GM12864 (cell line): ENCODE measurements at regions not wholly inside any gene's neighbourhood (a gene's known extent, or its start where the extent isn't known, plus 50 kb on each side); places are given as distances from the start of the nearest gene placed in this dataset.

Experiments used
- DNase-seq: peaks from one replicate; pipeline ENCODE4 v3.0.0-alpha.2; 2011; ENCODE audit warnings: low read depth
- H3K4me3 ChIP-seq: 2 replicates; pipeline ENCODE4 v1.5.1; 2011; ENCODE audit warnings: mild to moderate bottlenecking, low read depth, low read length, control low read depth
- TF ChIP-seq, protein P1 (sequence below): IDR thresholded peaks from 2 replicates; pipeline ENCODE4 v1.5.1; 2011; ENCODE audit warnings: low read depth, mild to moderate bottlenecking, moderate library complexity, low read length, control low read depth, inconsistent platforms; ENCODE audit errors: missing control alignments

DNA sequence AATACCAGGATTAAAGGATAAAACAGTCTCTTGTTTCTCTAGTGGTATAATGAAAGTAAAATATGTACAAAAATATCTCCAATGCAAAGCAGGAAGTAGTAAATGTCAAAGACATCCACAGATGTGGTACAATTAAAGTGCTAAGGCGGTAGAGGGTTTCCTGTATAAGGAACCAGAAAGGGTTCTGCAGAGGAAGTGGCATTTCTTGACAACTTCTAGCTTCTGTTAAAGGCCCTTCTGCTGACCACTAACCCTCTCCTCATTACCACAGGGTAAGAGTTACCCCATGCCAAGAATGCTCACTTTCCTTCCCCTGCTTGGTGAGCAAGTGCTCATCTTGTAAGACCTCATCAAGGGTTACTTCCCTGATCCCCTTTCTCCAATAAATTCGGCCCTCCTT, 883.6 kb upstream of the NR2F2 start:
- no peak overlapping the region for H3K4me3 ChIP-seq
- TF ChIP-seq, protein P1, sequence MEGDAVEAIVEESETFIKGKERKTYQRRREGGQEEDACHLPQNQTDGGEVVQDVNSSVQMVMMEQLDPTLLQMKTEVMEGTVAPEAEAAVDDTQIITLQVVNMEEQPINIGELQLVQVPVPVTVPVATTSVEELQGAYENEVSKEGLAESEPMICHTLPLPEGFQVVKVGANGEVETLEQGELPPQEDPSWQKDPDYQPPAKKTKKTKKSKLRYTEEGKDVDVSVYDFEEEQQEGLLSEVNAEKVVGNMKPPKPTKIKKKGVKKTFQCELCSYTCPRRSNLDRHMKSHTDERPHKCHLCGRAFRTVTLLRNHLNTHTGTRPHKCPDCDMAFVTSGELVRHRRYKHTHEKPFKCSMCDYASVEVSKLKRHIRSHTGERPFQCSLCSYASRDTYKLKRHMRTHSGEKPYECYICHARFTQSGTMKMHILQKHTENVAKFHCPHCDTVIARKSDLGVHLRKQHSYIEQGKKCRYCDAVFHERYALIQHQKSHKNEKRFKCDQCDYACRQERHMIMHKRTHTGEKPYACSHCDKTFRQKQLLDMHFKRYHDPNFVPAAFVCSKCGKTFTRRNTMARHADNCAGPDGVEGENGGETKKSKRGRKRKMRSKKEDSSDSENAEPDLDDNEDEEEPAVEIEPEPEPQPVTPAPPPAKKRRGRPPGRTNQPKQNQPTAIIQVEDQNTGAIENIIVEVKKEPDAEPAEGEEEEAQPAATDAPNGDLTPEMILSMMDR: no peak
- no peak for DNase-seq

DNA sequence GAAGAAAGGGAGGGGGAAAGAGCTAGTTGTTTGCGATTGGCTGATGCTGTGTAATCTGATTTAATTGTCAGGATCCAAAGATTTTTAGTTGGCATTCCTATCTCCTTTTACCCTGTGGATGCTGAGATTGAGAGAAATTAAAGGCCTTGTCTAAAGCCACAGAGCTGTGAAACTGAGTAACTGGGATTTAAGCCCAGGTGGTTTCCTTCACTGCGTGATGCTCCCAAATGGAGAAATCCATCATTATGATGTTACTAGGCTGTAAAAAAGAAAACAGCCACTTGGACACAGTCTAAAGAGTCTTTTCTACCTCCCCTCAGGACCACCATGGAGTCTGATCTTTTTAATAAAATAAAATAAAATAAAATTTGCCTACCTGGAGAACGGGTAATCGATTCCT, 883.0 kb upstream of the NR2F2 start:
- TF ChIP-seq, protein P1: no peak

DNA sequence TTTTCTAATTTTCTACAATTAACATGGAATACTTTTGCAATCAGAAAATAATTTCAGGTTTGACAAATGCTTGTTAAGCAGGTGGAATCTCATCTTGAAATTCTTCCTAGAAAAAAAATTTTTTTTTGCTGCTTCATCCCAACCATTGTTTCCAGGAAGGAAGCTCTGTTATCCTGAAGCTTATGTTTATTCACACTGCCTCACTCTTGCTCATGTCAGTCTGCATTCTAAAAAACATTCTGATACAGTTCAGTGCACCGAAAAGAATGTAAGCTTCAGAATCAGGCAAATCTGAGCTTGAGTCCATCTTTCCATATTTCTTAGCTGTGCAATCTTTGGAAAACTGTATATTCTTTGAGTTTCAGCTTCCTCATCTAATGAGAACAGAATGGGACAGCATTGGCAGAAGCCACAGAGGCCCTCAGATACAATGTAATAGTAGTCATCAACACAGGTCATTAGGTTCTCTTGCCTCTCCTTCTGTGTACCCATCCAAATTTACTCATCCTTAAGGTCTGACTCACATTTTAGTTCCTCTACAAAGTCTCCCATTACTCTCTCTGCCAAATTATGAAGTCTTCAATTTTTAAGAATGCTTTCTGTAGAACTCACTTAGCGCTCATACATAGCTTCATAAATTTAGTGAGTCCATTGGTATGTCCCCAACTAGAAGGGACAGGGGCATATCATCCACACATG, 881.8 kb upstream of the NR2F2 start:
- no peak for DNase-seq
- H3K4me3 ChIP-seq: no peak overlapping the region
- TF ChIP-seq, protein P1: no peak

More for the DNA sequence above, 883.0 kb upstream of the NR2F2 start:
- DNase-seq: no peak
- H3K4me3 ChIP-seq: no peak overlapping the region

DNA sequence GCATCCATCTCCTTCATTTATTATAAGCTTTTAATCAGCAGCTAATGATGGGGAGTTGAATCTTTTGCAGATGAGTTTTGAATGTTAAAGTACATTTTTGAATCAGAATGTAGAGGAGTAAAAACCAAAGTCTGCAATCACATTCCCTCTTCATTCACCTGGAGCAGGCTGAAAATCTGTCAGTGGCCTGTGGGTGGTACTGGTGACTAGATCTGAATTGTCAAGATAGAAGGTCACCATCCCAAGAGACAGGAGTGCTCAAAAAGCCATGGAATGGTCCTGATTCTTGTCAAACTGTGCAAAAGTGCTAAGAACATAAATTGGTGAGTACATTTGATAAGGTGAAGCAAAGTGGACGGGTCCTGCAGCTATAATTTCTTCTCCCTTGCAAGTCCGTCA, 881.3 kb upstream of the NR2F2 start:
- no peak for DNase-seq
- H3K4me3 ChIP-seq: no peak overlapping the region
- TF ChIP-seq, protein P1: no peak

DNA sequence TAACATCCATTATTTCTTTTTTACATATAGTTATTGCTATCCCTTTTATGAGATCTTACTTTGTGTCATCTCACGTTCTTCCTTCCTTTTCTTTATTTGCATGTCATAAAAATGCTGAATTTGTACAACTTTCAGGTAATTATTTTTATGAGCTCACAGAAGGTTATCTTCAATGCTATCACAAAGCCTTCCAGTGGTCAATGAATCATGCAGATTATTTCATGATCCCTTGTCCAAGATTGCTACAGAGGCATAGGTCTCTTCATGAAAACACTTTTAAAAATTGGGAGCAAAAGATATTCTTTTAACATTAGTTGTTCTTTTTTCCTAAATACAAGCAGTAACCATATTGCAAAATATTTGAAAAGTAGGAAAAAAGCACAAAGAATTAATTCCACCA, 880.1 kb upstream of the NR2F2 start:
- TF ChIP-seq, protein P1: no peak
- H3K4me3 ChIP-seq: no peak overlapping the region
- no peak for DNase-seq

DNA sequence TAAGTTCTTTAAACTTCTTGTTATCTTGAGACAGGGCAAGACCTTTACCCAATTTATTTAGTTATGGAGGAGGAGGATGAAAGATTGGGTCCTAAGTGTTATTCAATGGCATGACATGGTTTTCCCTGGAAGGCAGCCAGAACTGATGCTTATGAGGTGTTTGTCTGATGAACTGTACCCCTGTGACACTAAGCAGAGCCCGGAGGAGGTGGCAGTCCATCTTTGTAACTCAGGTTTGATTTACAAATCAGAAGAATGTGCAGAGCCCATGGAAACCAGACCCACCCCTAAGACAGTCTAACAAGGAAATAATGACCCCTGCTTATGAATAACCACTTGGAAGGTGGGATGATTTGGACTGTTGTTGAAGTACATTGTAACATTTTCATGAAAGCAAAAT, 878.6 kb upstream of the NR2F2 start:
- TF ChIP-seq, protein P1: no peak
- no peak overlapping the region for H3K4me3 ChIP-seq
- no peak for DNase-seq
